Liver (tissue), 8 donors: ENCODE measurements at regions not wholly inside any gene's neighbourhood (a gene's known extent, or its start where the extent isn't known, plus 50 kb on each side); places are given as distances from the start of the nearest gene placed in this dataset.

Experiments used
- DNase-seq: peaks from one replicate; pipeline ENCODE4 v3.0.0-alpha.2; 2017; ENCODE audit warnings: low spot score
- H3K27ac ChIP-seq, 2 donors: one replicate each; pipeline ENCODE4 v1.7.0; 2013; ENCODE audit warnings: inconsistent platforms in 2 of 2, low read length in 2 of 2, control low read depth in 1 of 2, low read depth in 1 of 2, mild to moderate bottlenecking in 1 of 2
- H3K27me3 ChIP-seq, 4 donors: one replicate each; pipeline versions ENCODE4 v1.6.1 to v1.7.0; 2013; ENCODE audit warnings: low read length in 3 of 4, inconsistent platforms in 1 of 4, mild to moderate bottlenecking in 1 of 4, moderate library complexity in 1 of 4; ENCODE audit not compliant: control insufficient read depth in 4 of 4, insufficient read depth in 4 of 4
- H3K36me3 ChIP-seq, 4 donors: one replicate each; pipeline versions ENCODE4 v1.6.1 to v1.7.0; 2013; ENCODE audit warnings: low read length in 3 of 4, mild to moderate bottlenecking in 3 of 4, low read depth in 1 of 4, moderate library complexity in 1 of 4; ENCODE audit not compliant: control insufficient read depth in 4 of 4, insufficient read depth in 3 of 4
- H3K4me1 ChIP-seq, 4 donors: one replicate each; pipeline versions ENCODE4 v1.6.1 to v1.7.0; 2013; ENCODE audit warnings: low read length in 3 of 4, mild to moderate bottlenecking in 3 of 4, moderate library complexity in 1 of 4; ENCODE audit not compliant: control insufficient read depth in 4 of 4, insufficient read depth in 4 of 4
- H3K4me3 ChIP-seq, 3 donors: one replicate each; pipeline versions ENCODE4 v1.6.1 to v1.7.0; 2013; ENCODE audit warnings: low read length in 3 of 3, control low read depth in 1 of 3, low read depth in 1 of 3, mild to moderate bottlenecking in 1 of 3
- H3K9ac ChIP-seq, 2 donors: one replicate each; pipeline ENCODE4 v1.7.0; 2013; ENCODE audit warnings: low read length in 2 of 2, mild to moderate bottlenecking in 2 of 2, moderate library complexity in 2 of 2, control low read depth in 1 of 2, low read depth in 1 of 2
- H3K9me3 ChIP-seq, 4 donors: one replicate each; pipeline versions ENCODE4 v1.6.1 to v1.7.0; 2013; ENCODE audit warnings: low read length in 3 of 4; ENCODE audit not compliant: control insufficient read depth in 4 of 4
- ATF3 ChIP-seq: IDR thresholded peaks from 2 replicates; pipeline ENCODE4 v1.6.1; 2016; ENCODE audit warnings: antibody characterized with exemption
- CTCF ChIP-seq: fragments of 150-350 bp; IDR thresholded peaks from 2 replicates; pipeline ENCODE4 v1.5.1; 2017; ENCODE audit warnings: improper control_type of control experiment, low read depth, low read length; ENCODE audit not compliant: missing input control
- EGR1 ChIP-seq, 2 donors: IDR thresholded peaks; 2 replicates each; pipeline ENCODE4 v1.6.1; 2016 to 2018; ENCODE audit warnings: antibody characterized with exemption in 2 of 2, low read depth in 2 of 2
- FOXA1 ChIP-seq: IDR thresholded peaks from 2 replicates; pipeline ENCODE4 v1.6.1; 2016; ENCODE audit warnings: antibody characterized with exemption
- FOXA2 ChIP-seq: IDR thresholded peaks from 2 replicates; pipeline ENCODE4 v1.6.1; 2016; ENCODE audit warnings: antibody characterized with exemption
- GABPA ChIP-seq, 2 donors: IDR thresholded peaks in 1 of 2; conservative IDR thresholded peaks in 1 of 2; 2 replicates each; pipeline ENCODE4 v1.6.1; 2016; ENCODE audit warnings: antibody characterized with exemption in 2 of 2, mild to moderate bottlenecking in 1 of 2, moderate library complexity in 1 of 2
- HNF4A ChIP-seq, 2 donors: conservative IDR thresholded peaks; 2 replicates each; pipeline ENCODE4 v1.6.1; 2016; ENCODE audit warnings: antibody characterized with exemption in 2 of 2, mild to moderate bottlenecking in 2 of 2
- HNF4G ChIP-seq: IDR thresholded peaks from 2 replicates; pipeline ENCODE4 v1.6.1; 2016; ENCODE audit warnings: antibody characterized with exemption
- JUND ChIP-seq, 2 donors: IDR thresholded peaks; 2 replicates each; pipeline ENCODE4 v1.6.1; 2016; ENCODE audit warnings: antibody characterized with exemption in 2 of 2
- MAX ChIP-seq: IDR thresholded peaks from 2 replicates; pipeline ENCODE4 v1.6.1; 2016; ENCODE audit warnings: antibody characterized with exemption
- NR2F2 ChIP-seq: IDR thresholded peaks from 2 replicates; pipeline ENCODE4 v1.6.1; 2016; ENCODE audit warnings: antibody characterized with exemption
- RAD21 ChIP-seq, 2 donors: IDR thresholded peaks; 2 replicates each; pipeline ENCODE4 v1.6.1; 2016; ENCODE audit warnings: antibody characterized with exemption in 2 of 2, mild to moderate bottlenecking in 2 of 2
- RXRA ChIP-seq, 2 donors: IDR thresholded peaks; 2 replicates each; pipeline ENCODE4 v1.6.1; 2017 to 2018; ENCODE audit warnings: antibody characterized with exemption in 2 of 2, mild to moderate bottlenecking in 1 of 2
- SP1 ChIP-seq: IDR thresholded peaks from 2 replicates; pipeline ENCODE4 v1.6.1; 2018; ENCODE audit warnings: antibody characterized with exemption, mild to moderate bottlenecking
- TAF1 ChIP-seq: conservative IDR thresholded peaks from 2 replicates; pipeline ENCODE4 v1.6.1; 2016; ENCODE audit warnings: antibody characterized with exemption, mild to moderate bottlenecking
- YY1 ChIP-seq: IDR thresholded peaks from 2 replicates; pipeline ENCODE4 v1.6.1; 2016; ENCODE audit warnings: antibody characterized with exemption, mild to moderate bottlenecking
- ZBTB33 ChIP-seq: IDR thresholded peaks from 2 replicates; pipeline ENCODE4 v1.6.1; 2016; ENCODE audit warnings: antibody characterized with exemption
- WGBS: extraction: QIAGEN DNeasy Blood & Tissue Kit; methylation state at CpG from one replicate; pipeline ENCODE4 v1.1.7; 2013; 5-methylcytosine and 5-hydroxymethylcytosine counted together
- donor health status: healthy.
- donor health status: healthy.
- donor health status: healthy.
- donor health status: healthy.
- donor health status: healthy.

- TF ChIP-seq CTCF (no peak), YY1 (no peak), GABPA (IDR thresholded peaks at IDR 0.05 in 1 of 2, conservative IDR thresholded peaks at IDR 0.05 in 1 of 2) (no peak), RXRA (IDR thresholded peaks at IDR 0.05) (no peak), FOXA1 (no peak), RAD21 (IDR thresholded peaks at IDR 0.05) (no peak), HNF4A (conservative IDR thresholded peaks at IDR 0.05) (no peak), ZBTB33 (no peak)
These were observed 580.6 kb upstream of the ADAMTS9 start (continued) for GRCh38 chr3:65268426-65268825.

GRCh38 chr3:65265942-65266590 lies 578.3 kb upstream of the ADAMTS9 start:
- DNase-seq, result no peak
- no peak overlapping the region for H3K27ac ChIP-seq
- WGBS, result 73% methylated on average over 4 of the region's 4 CpGs

GRCh38 chr3:65265511-65265910 lies 577.7 kb upstream of the ADAMTS9 start:
- DNase-seq, result no peak
- no peak overlapping the region for H3K27ac ChIP-seq
- WGBS, result 87% methylated on average over 4 of the region's 4 CpGs
- no peak for TF ChIP-seq HNF4A (conservative IDR thresholded peaks at IDR 0.05)
- no peak for TF ChIP-seq RXRA (IDR thresholded peaks at IDR 0.05)
- TF ChIP-seq NR2F2, result no peak
- no peak for TF ChIP-seq ZBTB33
- no peak for TF ChIP-seq MAX
- no peak for TF ChIP-seq JUND (IDR thresholded peaks at IDR 0.05)
- TF ChIP-seq EGR1 (IDR thresholded peaks at IDR 0.05; ENCODE audit: low read depth in 2 of 2), result no peak
- no peak for TF ChIP-seq TAF1
- no peak for TF ChIP-seq RAD21 (IDR thresholded peaks at IDR 0.05)
- no peak for TF ChIP-seq CTCF
- no peak for TF ChIP-seq HNF4G
- no peak for TF ChIP-seq ATF3
- no peak for TF ChIP-seq FOXA2
- TF ChIP-seq FOXA1, result no peak
- TF ChIP-seq YY1, result no peak
- no peak for TF ChIP-seq SP1

More at GRCh38 chr3:65265942-65266590, 578.3 kb upstream of the ADAMTS9 start:
- no peak for TF ChIP-seq FOXA2
- TF ChIP-seq SP1, result no peak
- no peak for TF ChIP-seq YY1
- Histone ChIP-seq H3K4me1 (no peaks in the 10 kb centered on the region), H3K4me3 (no peak overlapping the region), H3K9me3 (no peaks in the 10 kb centered on the region), H3K36me3 (no peaks in the 10 kb centered on the region), H3K9ac (no peak overlapping the region), H3K27me3 (no peaks in the 10 kb centered on the region)

More at GRCh38 chr3:65265511-65265910, 577.7 kb upstream of the ADAMTS9 start:
- H3K9me3 ChIP-seq, result no peaks in the 10 kb centered on the region
- H3K27me3 ChIP-seq, result no peaks in the 10 kb centered on the region
- H3K9ac ChIP-seq, result no peak overlapping the region
- no peaks in the 10 kb centered on the region for H3K36me3 ChIP-seq
- no peak overlapping the region for H3K4me3 ChIP-seq
- no peaks in the 10 kb centered on the region for H3K4me1 ChIP-seq
